IMR-90 (cell line): ENCODE measurements at regions not wholly inside any gene's neighbourhood (a gene's known extent, or its start where the extent isn't known, plus 50 kb on each side); places are given as distances from the start of the nearest gene placed in this dataset.

Experiments
- ATAC-seq: fragments of 200-7000 bp; cut with Tn5 transposase; 2 replicates; pipeline ENCODE4 v1.9.1; 2020; ENCODE audit warnings: low read depth, mild to moderate bottlenecking, moderate library complexity
- BruUV-seq: library from RNA; stranded (reverse); fragments of 400-500 nt; replicated peaks from 2 replicates; lab custom pipeline; 2021; lab: Mats Ljungman, UMichigan
- CTCF ChIA-PET: fragments of 300-600 bp; formaldehyde crosslinking; extraction: SDS; loops from one replicate; lab custom pipeline; 2021; ENCODE audit warnings: antibody characterized with exemption; lab: Yijun Ruan, JAX
- POLR2A ChIA-PET: fragments of 300-600 bp; sonication (Branson Sonifier 250); formaldehyde crosslinking; loops from one replicate; lab custom pipeline; 2022; ENCODE audit warnings: antibody characterized with exemption; ENCODE audit not compliant: unreplicated experiment; lab: Charles Lee
- DNase-seq: peaks from one replicate; pipeline ENCODE4 v3.0.0; 2013
- H2AFZ ChIP-seq: replicated peaks from 2 replicates; pipeline ENCODE3; 2013; ENCODE audit warnings: low read length, mild to moderate bottlenecking; ENCODE audit not compliant: poor library complexity
- H2AK5ac ChIP-seq: 2 replicates; pipeline ENCODE4 v1.6.1; 2013; ENCODE audit warnings: low read depth, low read length, inconsistent platforms
- H2AK9ac ChIP-seq: replicated peaks from 2 replicates; pipeline ENCODE3; 2013; ENCODE audit warnings: mild to moderate bottlenecking, low read depth, low read length, moderate library complexity; ENCODE audit not compliant: poor library complexity
- H2BK120ac ChIP-seq: 2 replicates; pipeline ENCODE4 v1.6.1; 2013; ENCODE audit warnings: low read depth, low read length, inconsistent platforms
- H2BK15ac ChIP-seq: 3 replicates; pipeline ENCODE4 v1.6.1; 2013; ENCODE audit warnings: low read depth, low read length, inconsistent platforms
- H2BK20ac ChIP-seq: 2 replicates; pipeline ENCODE4 v1.6.1; 2013; ENCODE audit warnings: low read depth, mild to moderate bottlenecking, inconsistent platforms, low read length, moderate library complexity
- H2BK5ac ChIP-seq: 2 replicates; pipeline ENCODE4 v1.6.1; 2013; ENCODE audit warnings: mild to moderate bottlenecking, low read depth, low read length, inconsistent platforms; ENCODE audit not compliant: poor library complexity, severe bottlenecking
- H3K14ac ChIP-seq: replicated peaks from 2 replicates; pipeline ENCODE4 v1.6.1; 2013; ENCODE audit warnings: low read depth, low read length, inconsistent platforms
- H3K18ac ChIP-seq: 2 replicates; pipeline ENCODE4 v1.6.1; 2013; ENCODE audit warnings: low read depth, low read length, control low read depth
- H3K23ac ChIP-seq: 2 replicates; pipeline ENCODE4 v1.6.1; 2013; ENCODE audit warnings: low read depth, low read length, inconsistent platforms
- H3K27ac ChIP-seq: 2 replicates; pipeline ENCODE4 v1.5.1; 2013; ENCODE audit warnings: mild to moderate bottlenecking, control low read depth, low read length; ENCODE audit not compliant: insufficient read depth
- H3K27me3 ChIP-seq: 2 replicates; pipeline ENCODE4 v1.6.1; 2013; ENCODE audit warnings: low read length; ENCODE audit not compliant: control insufficient read depth, insufficient read depth
- H3K36me3 ChIP-seq: 2 replicates; pipeline ENCODE4 v1.6.1; 2013; ENCODE audit warnings: low read length, mixed read lengths; ENCODE audit not compliant: control insufficient read depth, insufficient read depth
- H3K4ac ChIP-seq: 2 replicates; pipeline ENCODE4 v1.6.1; 2013; ENCODE audit warnings: low read depth, low read length, inconsistent platforms
- H3K4me1 ChIP-seq: 2 replicates; pipeline ENCODE4 v1.6.1; 2013; ENCODE audit warnings: low read length, mixed read lengths; ENCODE audit not compliant: control insufficient read depth, insufficient read depth
- H3K4me2 ChIP-seq: 2 replicates; pipeline ENCODE4 v1.6.1; 2013; ENCODE audit warnings: low read depth, mild to moderate bottlenecking, control low read depth, low read length, moderate library complexity
- H3K4me3 ChIP-seq: 2 replicates; pipeline ENCODE4 v1.5.1; 2013; ENCODE audit warnings: low read depth, mild to moderate bottlenecking, control low read depth, low read length, moderate library complexity; ENCODE audit not compliant: insufficient read depth
- H3K56ac ChIP-seq: 2 replicates; pipeline ENCODE4 v1.6.1; 2013; ENCODE audit warnings: low read length, inconsistent platforms; ENCODE audit not compliant: insufficient read depth; ENCODE audit errors: extremely low read depth
- H3K79me1 ChIP-seq, 2 experiments: 2 replicates each; pipeline ENCODE4 v1.6.1; 2013; ENCODE audit warnings: low read length in 2 of 2, inconsistent platforms in 1 of 2, low read depth in 1 of 2
- H3K9ac ChIP-seq: 2 replicates; pipeline ENCODE4 v1.6.1; 2013; ENCODE audit warnings: low read depth, low read length, control low read depth
- H3K9me1 ChIP-seq: 2 replicates; pipeline ENCODE4 v1.6.1; 2013; ENCODE audit warnings: low read length, inconsistent platforms; ENCODE audit not compliant: insufficient read depth
- H3K9me3 ChIP-seq: 2 replicates; pipeline ENCODE4 v1.6.1; 2013; ENCODE audit warnings: low read length; ENCODE audit not compliant: control insufficient read depth, insufficient read depth
- H4K20me1 ChIP-seq: 2 replicates; pipeline ENCODE4 v1.6.1; 2013; ENCODE audit warnings: low read length, inconsistent platforms; ENCODE audit not compliant: insufficient read depth
- H4K5ac ChIP-seq: 2 replicates; pipeline ENCODE4 v1.6.1; 2013; ENCODE audit warnings: mild to moderate bottlenecking, low read depth, low read length, control low read depth
- H4K8ac ChIP-seq, 2 experiments: 2 replicates each; pipeline ENCODE4 v1.6.1; 2013; ENCODE audit warnings: low read depth in 2 of 2, low read length in 2 of 2, control low read depth in 1 of 2, inconsistent platforms in 1 of 2
- H4K91ac ChIP-seq: 2 replicates; pipeline ENCODE4 v1.6.1; 2013; ENCODE audit warnings: low read depth, low read length, inconsistent platforms; ENCODE audit not compliant: insufficient read depth
- BHLHE40 ChIP-seq: fragments of 150-350 bp; IDR thresholded peaks from 2 replicates; pipeline ENCODE4 v1.6.1; 2016; ENCODE audit warnings: mild to moderate bottlenecking, low read depth, low read length
- CEBPB ChIP-seq: IDR thresholded peaks from 2 replicates; pipeline ENCODE4 v1.6.1; 2012; ENCODE audit warnings: low read depth, low read length, improper control_type of control experiment
- CHD1 ChIP-seq: IDR thresholded peaks from 2 replicates; pipeline ENCODE4 v1.6.1; 2012; ENCODE audit warnings: low read depth, low read length, improper control_type of control experiment
- FOS ChIP-seq: fragments of 150-350 bp; IDR thresholded peaks from 2 replicates; pipeline ENCODE4 v1.6.1; 2016; ENCODE audit warnings: low read depth, low read length
- MAFK ChIP-seq: IDR thresholded peaks from 2 replicates; pipeline ENCODE4 v1.6.1; 2012; ENCODE audit warnings: low read depth, low read length, improper control_type of control experiment
- MAZ ChIP-seq: IDR thresholded peaks from 2 replicates; pipeline ENCODE4 v1.6.1; 2012; ENCODE audit warnings: low read depth, mild to moderate bottlenecking, low read length, improper control_type of control experiment, moderate library complexity, borderline replicate concordance
- MXI1 ChIP-seq: IDR thresholded peaks from 2 replicates; pipeline ENCODE4 v1.6.1; 2012; ENCODE audit warnings: low read depth, mild to moderate bottlenecking, low read length, moderate library complexity, borderline replicate concordance
- NFE2L2 ChIP-seq: fragments of 150-350 bp; IDR thresholded peaks from 2 replicates; pipeline ENCODE4 v1.6.1; 2016; ENCODE audit warnings: low read depth, mild to moderate bottlenecking, low read length
- POLR2A ChIP-seq: IDR thresholded peaks from 2 replicates; pipeline ENCODE4 v1.6.1; 2012; ENCODE audit warnings: mild to moderate bottlenecking, low read depth, low read length
- RAD21 ChIP-seq: IDR thresholded peaks from 2 replicates; pipeline ENCODE4 v1.6.1; 2012; ENCODE audit warnings: low read length, improper control_type of control experiment
- RCOR1 ChIP-seq: IDR thresholded peaks from 2 replicates; pipeline ENCODE4 v1.6.1; 2012; ENCODE audit warnings: mild to moderate bottlenecking, low read length, improper control_type of control experiment; ENCODE audit not compliant: insufficient replicate concordance
- RFX5 ChIP-seq: IDR thresholded peaks from 2 replicates; pipeline ENCODE4 v1.8.0; 2012; ENCODE audit warnings: low read depth, mild to moderate bottlenecking, low read length, moderate library complexity
- SMC3 ChIP-seq: fragments of 150-350 bp; IDR thresholded peaks from 2 replicates; pipeline ENCODE4 v1.6.1; 2016; ENCODE audit warnings: low read depth, mild to moderate bottlenecking, antibody characterized with exemption, low read length, moderate library complexity
- USF2 ChIP-seq: fragments of 150-350 bp; IDR thresholded peaks from 2 replicates; pipeline ENCODE4 v1.6.1; 2017; ENCODE audit warnings: mild to moderate bottlenecking, antibody characterized with exemption, low read length, low read depth
- WGBS, 2 experiments: methylation state at CpG; one replicate each; pipeline versions ENCODE4 v1.1.5 to v1.1.7; 2013; ENCODE audit warnings: missing lambda C conversion rate in 2 of 2; ENCODE audit not compliant: insufficient read length in 1 of 2; ENCODE audit errors: extremely low coverage in 2 of 2; 5-methylcytosine and 5-hydroxymethylcytosine counted together
- dilution Hi-C: fragments of 300-500 bp; cut with HindIII; formaldehyde crosslinking; loops from one replicate; pipeline ENCODE4 v1.14.3; 2018; ENCODE audit warnings: low sequenced_read_pairs; ENCODE audit not compliant: unreplicated experiment
- in situ Hi-C: fragments of 300-500 bp; cut with MboI; formaldehyde crosslinking; loops from 3 replicates; pipeline ENCODE4 v1.14.3; 2019; ENCODE audit warnings: low sequenced_read_pairs, inconsistent platforms, mixed read lengths
- intact Hi-C: fragments of 100-400 bp; cut with micrococcal nuclease; formaldehyde crosslinking; loops from 2 replicates; pipeline ENCODE4 v1.10.0; 2022
- TF ChIP-seq, protein P1 (sequence below): conservative IDR thresholded peaks from 2 replicates; pipeline ENCODE4 v1.5.1; 2012; ENCODE audit warnings: mild to moderate bottlenecking, low read depth, low read length, improper control_type of control experiment
- TF ChIP-seq, protein P2 (sequence below): fragments of 150-350 bp; IDR thresholded peaks from 2 replicates; pipeline ENCODE4 v1.6.1; 2016; ENCODE audit warnings: low read depth, mild to moderate bottlenecking, low read length, moderate library complexity, borderline replicate concordance

DNA sequence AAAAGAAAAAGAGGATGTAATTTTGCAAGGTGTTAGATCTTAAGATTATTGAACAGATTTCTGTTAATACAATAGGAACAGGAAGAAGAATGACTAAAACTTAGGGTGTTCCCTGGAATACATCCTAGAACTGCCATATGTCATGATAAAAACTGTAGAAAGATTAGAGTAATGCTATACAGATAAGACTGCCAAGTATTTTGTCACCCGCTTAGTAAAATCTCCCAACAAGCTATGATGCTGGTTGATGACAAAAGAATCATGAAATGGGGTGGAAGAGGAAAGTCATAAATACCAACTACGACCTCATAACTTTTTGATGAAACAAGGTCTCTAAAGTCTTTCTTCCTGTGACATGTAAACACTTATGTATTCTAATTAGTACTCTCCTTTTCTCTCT, 163.6 kb upstream of the COL3A1 start:
- TF ChIP-seq RAD21 (no peak), RCOR1 (no peak), FOS (no peak), SMC3 (no peak), CHD1 (no peak), MAFK (no peak), USF2 (no peak), RFX5 (no peak), MXI1 (no peak), MAZ (no peak), BHLHE40 (no peak), CEBPB (no peak), POLR2A (no peak), NFE2L2 (no peak)
- TF ChIP-seq, protein P1, sequence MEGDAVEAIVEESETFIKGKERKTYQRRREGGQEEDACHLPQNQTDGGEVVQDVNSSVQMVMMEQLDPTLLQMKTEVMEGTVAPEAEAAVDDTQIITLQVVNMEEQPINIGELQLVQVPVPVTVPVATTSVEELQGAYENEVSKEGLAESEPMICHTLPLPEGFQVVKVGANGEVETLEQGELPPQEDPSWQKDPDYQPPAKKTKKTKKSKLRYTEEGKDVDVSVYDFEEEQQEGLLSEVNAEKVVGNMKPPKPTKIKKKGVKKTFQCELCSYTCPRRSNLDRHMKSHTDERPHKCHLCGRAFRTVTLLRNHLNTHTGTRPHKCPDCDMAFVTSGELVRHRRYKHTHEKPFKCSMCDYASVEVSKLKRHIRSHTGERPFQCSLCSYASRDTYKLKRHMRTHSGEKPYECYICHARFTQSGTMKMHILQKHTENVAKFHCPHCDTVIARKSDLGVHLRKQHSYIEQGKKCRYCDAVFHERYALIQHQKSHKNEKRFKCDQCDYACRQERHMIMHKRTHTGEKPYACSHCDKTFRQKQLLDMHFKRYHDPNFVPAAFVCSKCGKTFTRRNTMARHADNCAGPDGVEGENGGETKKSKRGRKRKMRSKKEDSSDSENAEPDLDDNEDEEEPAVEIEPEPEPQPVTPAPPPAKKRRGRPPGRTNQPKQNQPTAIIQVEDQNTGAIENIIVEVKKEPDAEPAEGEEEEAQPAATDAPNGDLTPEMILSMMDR = no peak
- TF ChIP-seq, protein P2, sequence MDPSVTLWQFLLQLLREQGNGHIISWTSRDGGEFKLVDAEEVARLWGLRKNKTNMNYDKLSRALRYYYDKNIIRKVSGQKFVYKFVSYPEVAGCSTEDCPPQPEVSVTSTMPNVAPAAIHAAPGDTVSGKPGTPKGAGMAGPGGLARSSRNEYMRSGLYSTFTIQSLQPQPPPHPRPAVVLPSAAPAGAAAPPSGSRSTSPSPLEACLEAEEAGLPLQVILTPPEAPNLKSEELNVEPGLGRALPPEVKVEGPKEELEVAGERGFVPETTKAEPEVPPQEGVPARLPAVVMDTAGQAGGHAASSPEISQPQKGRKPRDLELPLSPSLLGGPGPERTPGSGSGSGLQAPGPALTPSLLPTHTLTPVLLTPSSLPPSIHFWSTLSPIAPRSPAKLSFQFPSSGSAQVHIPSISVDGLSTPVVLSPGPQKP = no peak
- Histone ChIP-seq H3K9me1 (no peaks in the 10 kb centered on the region; the same call in 1 of the 2 replicates), H3K27ac (no peak overlapping the region), H2AK5ac (no peak overlapping the region), H4K8ac (no peak overlapping the region), H3K4me1 (peaks cover 5% of the 10 kb centered on the region; the same call in 1 of the 2 replicates), H2AFZ (no peak overlapping the region), H4K5ac (no peak overlapping the region), H2BK5ac (peak overlapping the region; percentile 96), H3K9ac (no peak overlapping the region), H4K20me1 (no peaks in the 10 kb centered on the region), H3K4ac (no peak overlapping the region), H3K56ac (no peak overlapping the region), H3K4me3 (no peak overlapping the region), H4K91ac (no peak overlapping the region), H3K18ac (peak overlapping the region; percentile 51; the same call in 1 of the 2 replicates), H3K4me2 (no peak overlapping the region), H3K9me3 (no peaks in the 10 kb centered on the region), H3K27me3 (no peaks in the 10 kb centered on the region), H3K79me1 (no peaks in the 10 kb centered on the region), H2BK20ac (no peak overlapping the region), H3K23ac (no peak overlapping the region), H2BK120ac (no peak overlapping the region), H3K36me3 (no peaks in the 10 kb centered on the region), H3K14ac (no peak overlapping the region), H2AK9ac (no peak overlapping the region), H2BK15ac (no peak overlapping the region)
- CTCF ChIA-PET = no interaction called here
- POLR2A ChIA-PET = no interaction called here
- intact Hi-C loops (loop anchor here (2.0 kb wide), 1 partner anchor 160 kb away; no protein-coding TSS in a partner anchor), in situ Hi-C loops (no loop called here), dilution Hi-C loops (no loop called here)
- ATAC-seq (no peak), DNase-seq (no peak)
- WGBS, 2 experiments = no CpG with 5 or more reads among the region's 2 CpGs
- BruUV-seq = no TSS peak
